NCI-H748 (cell line): ENCODE measurements at regions not wholly inside any gene's neighbourhood (a gene's known extent, or its start where the extent isn't known, plus 50 kb on each side); places are given as distances from the start of the nearest gene placed in this dataset.
"Not testable (repeated sequence)": the region's sequence is repeated elsewhere in the genome, so short reads cannot be mapped to it uniquely, and the experiment has no call there.

Experiments used
- DNase-seq: peaks from one replicate; lab custom pipeline; 2025; ENCODE audit not compliant: unreplicated experiment; lab: John Stamatoyannopoulos, UW

DNA sequence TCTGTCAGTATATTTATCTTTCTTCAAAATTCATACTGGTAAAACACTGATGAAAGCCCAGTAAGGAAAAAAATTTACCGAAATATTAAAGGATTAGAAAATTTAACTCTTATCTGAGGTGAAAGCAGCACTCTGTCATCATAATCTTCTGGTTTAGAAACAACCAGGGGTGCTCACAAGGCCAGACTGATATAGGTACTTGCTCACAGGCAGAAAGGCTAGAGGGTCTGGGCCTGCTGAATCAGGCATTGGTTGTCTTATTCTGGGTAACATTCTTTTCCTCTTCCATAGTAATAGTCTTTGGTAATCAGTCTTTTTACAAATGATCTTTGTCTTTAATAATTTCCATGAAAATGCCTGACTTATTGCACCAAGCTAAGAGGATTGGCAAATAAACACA lies 221.4 kb upstream of the TFPI start:
- no peak for DNase-seq

DNA sequence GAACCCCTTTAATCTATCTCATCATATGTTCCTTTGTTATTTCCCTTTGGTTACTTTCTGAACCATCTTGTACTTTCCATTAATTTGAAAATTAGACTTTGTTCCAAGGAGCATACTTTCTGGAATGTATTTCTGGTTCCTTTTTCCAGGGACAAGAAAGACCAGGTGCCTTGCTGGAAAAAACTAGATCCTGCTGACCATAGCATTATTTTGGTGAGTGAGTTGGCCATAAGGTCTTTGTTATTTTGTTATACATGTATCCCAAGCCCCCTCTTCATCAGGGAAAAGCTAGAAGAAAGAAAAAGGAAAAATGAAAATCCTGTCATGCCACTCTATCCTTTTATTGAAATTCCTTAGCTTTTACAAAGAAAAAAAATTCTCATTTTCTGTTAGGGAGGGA lies 228.1 kb upstream of the TFPI start:
- DNase-seq: no peak

DNA sequence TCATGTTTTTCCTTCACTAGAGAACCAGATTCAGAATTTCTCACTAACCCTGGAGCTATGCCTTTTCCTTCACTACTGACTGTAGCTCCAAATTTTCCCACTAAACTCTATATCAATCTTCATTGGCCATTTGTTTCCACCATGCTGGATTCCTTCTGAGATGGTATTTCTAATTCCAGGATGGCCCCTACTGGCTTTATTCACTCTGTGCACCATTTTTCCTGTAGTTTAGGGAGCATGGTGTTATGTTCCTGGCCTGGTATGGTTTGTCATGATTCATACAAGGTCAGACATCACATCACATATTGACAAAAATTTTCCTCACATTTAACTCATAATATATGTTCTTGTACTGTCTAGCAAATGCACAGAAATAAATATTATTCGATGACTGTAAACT lies 229.2 kb upstream of the TFPI start:
- no peak for DNase-seq

DNA sequence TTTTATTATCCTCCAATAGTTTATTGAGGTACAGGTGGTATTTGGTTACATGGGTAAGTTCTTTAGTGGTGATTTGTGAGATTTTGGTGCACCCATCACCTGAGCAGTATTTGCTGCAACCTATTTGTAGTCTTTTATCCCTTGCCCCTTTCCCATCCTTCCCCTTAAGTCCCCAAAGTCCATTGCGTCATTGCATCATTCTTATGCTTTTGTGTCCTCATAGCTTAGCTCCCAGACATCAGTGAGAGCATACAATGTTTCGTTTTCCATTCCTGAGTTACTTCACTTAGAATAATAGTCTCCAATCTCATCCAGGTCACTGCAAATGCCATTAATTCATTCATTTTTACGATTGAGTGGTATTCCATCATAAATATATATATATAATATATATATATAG lies 229.9 kb upstream of the TFPI start:
- DNase-seq: not testable (repeated sequence)

DNA sequence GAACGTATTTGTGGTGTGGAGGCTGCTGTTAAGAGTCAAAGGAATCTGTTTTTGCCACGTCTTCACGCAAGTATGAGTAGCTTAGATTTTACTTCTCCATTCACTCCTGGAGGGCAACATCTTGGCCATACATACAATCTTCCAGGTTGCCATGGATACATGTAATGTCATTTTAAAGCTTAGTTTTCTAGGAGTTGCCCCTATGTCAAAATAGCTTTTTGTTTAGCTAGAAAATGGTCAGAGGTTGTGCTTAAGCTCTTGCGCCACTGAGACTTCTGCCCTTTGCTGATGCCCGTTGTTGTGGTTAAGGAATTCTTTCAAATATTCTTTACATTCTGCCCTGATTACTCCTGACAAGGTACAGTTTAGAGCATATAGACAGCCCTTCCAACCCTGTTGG lies 245.4 kb upstream of the TFPI start:
- no peak for DNase-seq

DNA sequence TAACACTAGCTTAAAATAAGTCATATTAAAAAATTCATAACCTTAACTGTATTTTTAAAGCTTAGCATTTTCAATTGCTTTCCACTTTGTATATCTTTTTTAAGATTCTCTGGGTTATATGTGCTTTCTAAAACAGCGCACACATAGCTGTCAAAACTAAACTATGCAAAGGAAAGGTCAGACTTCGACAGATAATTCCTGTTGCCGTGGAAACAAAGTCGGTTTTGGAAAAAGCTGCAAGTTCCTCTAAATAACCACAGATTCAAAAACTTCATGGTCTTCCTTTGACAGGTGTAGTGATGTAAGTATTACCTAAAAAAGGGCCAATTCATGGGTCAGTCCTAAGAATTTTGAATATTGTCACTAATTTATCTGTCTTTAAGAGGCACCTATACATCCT lies 249.6 kb upstream of the TFPI start:
- no peak for DNase-seq

DNA sequence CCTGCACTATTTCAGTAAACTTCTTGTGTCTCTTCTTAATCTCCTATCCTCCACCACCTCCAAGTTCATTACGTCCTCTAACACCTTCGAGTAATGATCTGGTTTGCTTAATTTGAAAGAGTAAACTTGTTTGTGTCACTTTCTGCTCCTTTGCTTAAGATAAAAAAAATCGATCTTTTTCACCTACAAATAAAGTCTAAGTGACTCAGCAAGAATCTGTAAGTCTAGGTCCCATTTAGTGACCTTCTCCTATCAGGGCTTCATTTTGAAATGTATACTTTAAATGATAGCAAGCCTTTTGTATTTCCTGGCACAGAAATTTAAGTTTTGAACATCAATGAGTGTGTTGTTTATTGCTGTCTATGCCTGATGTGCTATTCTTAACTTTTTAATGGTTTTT lies 260.9 kb upstream of the TFPI start:
- DNase-seq: no peak

DNA sequence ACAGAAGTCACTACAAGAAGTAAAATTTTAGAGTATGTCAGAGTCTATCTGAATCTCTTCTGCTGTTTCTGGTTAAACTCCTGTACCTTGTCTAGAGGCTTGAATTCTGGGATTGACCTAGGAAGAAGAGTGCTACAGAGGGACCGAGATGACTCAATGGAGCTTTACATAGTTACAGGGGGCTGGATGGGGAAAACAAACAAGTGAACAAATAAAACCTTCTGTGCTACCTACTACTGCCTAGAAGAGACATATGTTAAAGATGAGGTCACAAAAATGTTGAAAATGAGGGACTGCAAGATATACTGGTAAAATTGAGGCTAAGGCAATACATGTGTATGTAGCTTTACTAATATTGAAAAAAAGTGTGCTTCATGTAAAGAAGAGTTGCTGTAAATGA lies 265.4 kb upstream of the TFPI start:
- DNase-seq: no peak

DNA sequence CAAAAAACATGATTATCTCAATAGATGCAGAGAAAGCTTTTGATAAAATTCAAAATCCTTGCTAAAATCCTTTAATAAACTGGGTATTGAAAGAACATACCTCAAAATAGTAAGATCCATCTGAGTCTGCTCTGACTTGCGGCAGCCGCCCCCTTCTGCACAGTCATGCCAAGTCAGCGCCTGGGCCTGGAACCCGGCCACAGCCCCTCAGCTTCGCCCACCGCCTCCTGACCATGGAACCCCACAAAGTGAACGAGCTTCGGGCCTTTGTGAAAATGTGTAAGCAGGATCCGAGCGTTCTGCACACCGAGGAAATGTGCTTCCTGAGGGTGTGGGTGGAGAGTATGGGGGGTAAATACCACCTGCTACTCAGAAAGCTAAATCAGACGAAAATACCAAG lies 270.9 kb upstream of the TFPI start:
- DNase-seq: no peak

DNA sequence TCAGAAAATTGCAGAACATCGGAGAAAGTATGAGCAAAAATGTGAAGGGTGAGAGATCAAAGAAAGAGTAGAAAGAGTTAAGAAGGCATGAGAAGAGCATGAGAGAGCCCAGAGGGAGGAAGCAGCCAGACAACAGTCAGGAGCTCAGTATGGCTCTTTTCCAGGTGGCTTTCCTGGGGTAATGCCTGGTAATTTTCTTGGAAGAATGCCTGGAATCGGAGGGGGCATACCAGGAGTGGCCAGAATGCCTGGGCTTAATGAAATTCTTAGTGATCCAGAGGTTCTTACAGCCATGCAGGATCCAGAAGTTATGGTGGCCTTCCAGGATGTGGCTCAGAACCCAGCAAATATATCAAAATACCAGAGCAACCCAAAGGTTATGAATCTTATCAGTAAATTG lies 271.8 kb upstream of the TFPI start:
- DNase-seq: no peak

DNA sequence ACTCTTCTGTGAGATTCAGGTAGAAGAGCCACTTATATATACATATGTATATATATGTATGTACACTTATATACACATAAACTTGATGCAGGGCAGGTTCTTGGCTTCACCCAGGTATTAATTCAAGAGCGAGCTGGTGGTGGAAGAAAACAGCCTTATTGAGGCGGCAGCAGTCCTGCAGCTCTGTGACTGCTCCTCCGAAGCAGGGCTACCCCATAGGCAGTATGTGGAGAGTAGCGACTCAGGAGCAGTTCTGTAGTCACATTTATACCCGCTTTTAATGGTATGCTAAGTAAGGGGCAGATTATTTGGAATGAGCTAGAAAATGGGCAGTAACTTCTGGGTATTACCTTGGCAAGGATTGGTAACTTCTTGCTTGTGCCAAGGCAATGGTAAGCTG lies 280.6 kb upstream of the TFPI start:
- no peak for DNase-seq

DNA sequence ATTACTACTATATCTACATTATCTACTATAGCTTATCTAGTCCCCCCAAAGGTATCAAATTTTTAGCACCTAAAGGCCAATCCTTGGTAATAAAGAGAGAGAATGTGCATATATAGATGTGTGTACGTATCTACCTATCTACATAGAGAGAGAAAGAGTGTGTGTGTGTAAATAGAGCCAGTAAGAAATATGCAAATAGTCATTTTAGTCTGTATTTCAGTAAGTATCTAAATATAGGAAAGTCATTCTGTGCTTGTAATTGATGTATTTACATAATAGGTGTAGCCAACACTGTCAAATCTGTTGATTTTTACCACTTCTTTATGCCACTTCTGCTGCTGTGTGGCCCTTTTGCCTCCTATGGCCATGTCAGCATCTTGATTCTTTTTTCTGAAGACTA lies 284.5 kb upstream of the TFPI start:
- DNase-seq: no peak

DNA sequence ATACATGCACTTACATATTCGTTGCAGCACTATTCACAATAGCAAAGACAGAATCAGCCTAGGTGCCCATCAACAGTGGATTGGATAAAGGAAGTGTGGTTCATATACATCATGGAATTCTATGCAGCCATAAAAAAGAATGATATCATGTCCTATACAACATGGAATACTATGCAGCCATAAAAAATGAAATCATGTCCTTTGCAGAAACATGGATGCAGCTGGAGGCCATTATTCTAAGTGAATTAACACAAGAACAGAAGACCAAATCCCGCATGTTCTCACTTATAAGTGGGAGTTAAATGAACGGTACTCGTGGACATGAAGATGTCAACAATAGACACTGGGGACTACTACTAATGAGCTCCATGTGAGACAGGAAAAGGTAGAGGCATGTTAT lies 288.1 kb upstream of the TFPI start:
- no peak for DNase-seq

DNA sequence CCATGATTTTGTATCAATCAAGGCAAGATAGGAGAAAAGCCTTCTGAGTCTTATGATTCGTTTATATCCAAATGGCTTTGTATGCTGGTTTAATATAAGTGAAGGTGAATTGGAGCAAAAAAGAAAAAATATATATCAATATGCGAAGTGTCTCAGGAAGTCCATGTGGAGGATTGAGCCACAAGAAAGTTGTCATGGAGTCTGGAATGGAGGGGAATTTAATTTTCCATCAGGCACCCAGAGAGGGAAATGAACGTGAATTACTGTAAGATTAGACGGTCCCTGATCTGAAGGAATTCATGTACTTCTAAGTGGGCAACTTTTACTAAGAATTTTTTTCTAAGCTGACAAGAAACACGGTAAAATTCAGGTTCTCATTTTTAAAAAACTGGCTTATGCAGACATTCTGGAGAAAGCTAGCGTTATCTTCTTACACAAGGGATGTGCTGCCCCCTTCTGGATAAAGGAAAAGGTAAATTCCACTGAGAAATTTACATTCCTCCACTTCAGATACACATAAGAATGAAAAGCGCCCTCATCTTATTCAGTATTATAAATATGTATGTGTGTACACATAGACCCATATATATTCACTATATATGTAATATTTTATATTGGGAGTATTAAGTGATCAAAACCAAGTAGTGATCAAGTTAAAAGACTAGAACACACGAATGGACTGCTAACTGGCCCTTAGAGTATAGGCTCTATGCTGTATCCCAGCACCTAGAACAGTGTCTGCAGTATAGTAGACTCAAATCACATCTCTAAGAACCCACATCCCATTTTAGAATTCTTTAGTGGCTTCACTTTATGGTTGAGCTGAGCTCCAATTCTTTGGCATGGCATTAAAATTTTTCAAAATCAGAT lies 289.0 kb upstream of the TFPI start:
- peak; percentile 70 for DNase-seq

DNA sequence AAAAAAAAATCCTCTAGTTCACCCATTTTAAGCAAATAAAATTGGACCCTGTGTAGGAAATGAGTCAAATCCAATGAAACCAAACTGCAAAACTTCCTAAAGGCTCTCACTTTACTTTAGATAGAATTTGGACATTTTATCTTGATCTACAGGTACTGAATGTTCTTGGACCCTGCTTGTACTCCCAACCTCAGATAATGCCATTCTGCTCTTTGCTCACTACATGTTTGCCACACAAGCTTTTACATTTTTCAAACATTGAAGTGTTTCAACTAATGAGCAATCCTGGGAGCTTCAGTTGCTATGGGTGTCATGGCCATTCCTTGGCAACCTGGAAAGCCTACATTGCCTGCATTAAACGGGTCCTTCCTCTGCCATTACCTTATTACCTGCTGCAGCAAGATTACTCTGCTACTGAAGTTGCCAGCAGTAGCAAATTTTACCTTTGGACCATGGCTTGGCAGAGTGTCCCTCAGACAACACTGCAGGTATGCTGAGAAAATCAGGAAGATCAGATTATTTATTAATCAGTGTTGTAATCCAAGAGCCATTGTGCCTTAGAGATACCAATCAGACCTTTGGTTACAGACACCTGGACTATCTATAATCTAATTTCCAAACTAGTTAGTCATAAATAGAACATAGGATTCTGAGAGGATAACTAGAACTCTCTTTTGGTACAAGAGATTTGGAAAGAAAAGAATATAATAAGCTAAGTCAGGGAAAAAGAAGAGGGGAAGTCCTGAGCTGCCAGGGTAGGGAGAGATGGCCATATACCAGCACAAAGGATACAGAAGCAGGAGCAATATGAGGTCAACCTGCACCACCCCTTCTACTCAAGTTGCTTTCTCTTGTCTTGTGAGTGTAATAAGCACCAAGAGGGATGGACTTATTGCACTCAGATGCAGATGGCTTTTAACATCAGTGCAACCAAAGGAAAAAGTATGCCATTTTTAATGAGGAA lies 293.3 kb upstream of the TFPI start:
- DNase-seq: no peak

DNA sequence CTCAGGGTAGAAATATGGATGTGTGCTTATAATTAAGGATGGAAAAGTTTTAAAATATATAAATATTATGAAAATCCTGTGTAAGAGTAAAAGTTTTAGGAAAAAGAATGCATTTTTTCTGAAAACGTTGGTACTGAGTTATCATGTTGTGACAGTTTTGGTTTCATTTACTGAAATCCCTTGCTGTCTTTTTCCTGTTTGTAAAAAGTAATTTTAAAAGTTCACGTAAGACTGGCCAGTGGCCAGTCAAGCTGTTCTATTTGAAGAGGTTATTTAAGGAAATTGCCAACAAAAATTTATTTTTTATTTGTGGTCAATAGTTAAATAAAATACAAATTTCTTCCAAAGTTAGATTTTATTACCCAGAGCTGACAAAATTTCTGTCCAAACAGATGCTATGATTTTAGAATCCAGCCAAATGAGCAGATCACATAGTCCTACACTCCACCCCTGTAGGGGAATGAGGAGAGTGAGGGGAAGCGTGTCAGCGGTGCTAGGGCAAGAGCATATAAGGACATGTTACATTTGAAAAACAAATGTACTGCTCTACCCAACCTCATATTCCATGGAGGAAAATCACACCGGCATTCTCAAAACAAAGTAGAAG lies 297.8 kb upstream of the TFPI start:
- no peak for DNase-seq

DNA sequence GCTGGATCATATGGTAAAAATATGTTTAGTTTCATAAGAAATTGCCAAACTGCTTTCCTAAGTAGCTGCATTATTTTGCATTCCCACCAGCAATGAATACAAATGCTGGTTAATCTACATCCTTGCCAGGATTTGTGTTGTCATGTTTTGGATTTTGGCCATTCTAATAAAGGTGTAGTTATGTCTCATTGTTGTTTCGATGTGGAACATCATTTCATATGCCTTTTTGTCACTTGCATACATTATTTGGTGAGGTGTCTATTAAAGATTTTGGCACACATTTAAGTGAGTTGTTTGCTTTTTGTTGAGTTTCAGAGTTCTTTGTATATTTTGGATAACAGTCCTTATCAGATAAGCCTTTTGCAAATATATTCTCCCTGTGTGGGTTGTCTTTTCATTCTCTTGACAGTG lies 299.2 kb upstream of the TFPI start:
- DNase-seq: no peak

DNA sequence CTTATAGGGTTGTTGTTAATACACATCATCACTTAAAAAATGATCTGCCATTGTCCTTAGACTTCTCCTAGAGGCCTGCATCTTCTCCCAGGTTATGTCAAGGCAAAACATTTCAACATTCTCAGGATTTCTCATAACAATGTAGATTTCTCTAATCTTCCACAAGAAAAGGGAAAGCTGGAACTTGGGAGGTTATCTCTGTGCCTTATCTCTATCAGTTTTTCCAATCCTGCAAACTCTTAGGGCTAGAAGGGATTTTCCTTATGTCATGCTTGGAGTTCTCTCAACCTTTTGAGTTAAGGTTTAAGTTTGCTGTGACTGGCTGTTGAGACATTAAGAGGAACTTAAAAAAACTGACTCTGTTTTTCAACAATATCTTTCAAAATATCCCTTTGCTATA lies 300.6 kb upstream of the TFPI start:
- no peak for DNase-seq

DNA sequence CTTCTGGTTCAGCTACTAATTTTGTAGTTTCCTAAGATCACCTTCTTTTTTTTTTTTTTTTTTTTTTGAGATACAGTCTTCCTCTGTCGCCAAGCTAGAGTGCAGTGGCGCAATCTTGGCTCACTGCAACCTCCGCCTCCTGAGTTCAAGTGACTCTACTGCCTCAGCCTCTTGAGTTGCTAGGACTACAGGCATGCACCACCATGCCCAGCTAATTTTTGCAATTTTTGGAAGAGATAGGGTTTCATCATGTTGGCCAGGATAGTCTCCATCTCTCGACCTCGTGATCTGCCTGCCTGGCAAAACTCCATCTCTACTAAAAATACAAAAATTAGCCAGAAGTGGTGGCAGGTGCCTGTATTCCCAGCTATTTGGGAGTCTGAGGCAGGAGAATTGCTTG lies 301.5 kb upstream of the TFPI start:
- DNase-seq: no peak

DNA sequence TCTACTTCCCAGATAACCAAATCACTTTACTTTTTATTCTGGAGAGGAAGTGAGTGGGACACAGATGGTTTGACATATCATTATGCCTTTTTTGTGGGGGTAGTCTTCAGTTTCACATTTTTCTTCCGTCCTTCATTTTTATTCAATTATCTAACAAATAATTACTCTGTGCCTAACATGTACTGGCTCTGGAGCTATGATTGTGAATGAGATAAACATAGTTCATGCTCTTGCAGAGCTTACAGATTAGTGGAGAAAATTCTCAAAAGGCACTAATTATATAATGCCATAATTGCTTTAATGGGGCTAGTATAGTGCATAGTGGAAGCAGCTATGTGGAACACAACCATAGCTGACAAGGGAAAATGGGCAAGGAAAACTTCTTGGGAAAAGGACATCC lies 303.6 kb upstream of the TFPI start:
- DNase-seq: no peak

DNA sequence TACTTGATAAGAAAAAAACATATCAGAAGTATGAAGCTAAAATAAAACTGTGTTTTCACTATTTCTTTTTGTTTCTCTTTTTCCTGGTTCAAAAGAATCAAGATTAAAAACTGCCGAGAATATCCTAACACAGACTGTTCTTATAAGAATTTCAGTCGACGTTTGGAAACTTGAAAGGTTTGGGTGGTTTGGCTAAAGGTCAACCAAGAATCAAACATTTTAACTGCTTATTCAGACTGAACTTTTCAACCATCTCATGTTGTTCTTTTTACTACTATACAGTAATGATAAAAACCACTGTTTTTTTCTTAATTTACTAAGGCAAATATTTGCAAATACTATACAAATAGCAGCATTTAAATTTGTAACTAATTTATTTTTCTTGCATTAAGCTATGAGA lies 308.5 kb upstream of the TFPI start:
- DNase-seq: no peak

DNA sequence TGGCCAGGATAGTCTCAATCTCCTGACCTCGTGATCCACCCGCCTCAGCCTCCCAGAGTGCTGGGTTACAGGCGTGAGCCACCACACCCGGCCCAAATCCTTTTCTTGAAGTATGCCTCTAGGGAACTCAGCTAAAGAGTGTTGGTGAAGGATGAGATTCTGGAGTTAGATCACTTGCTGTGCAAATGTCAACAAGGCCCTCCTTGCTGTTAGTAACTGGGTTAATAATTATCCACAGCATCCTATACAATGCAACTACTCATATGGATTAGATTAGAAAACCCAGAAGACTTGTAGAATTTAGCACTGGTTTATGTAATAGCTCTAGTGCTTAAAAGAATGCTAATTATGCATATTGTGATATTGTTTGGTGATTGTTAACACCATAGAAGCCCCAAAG lies 310.8 kb upstream of the TFPI start:
- DNase-seq: no peak
